DOHH2 (cell line): ENCODE measurements at regions not wholly inside any gene's neighbourhood (a gene's known extent, or its start where the extent isn't known, plus 50 kb on each side); places are given as distances from the start of the nearest gene placed in this dataset.

Experiments used
- H3F3A ChIP-seq: fragments of 200-600 bp; sonication (generic), shearing (Covaris generic); 2 replicates; pipeline ENCODE4 v1.6.0; 2016; ENCODE audit warnings: antibody characterized with exemption, mild to moderate bottlenecking; ENCODE audit not compliant: control insufficient read depth, insufficient read depth
- H3K27ac ChIP-seq: fragments of 200-600 bp; sonication (generic); 2 replicates; pipeline ENCODE4 v1.5.1; 2014; ENCODE audit warnings: low read depth, mild to moderate bottlenecking, low read length, moderate library complexity
- H3K27me3 ChIP-seq: fragments of 200-600 bp; sonication (generic); 2 replicates; pipeline ENCODE4 v1.6.1; 2014; ENCODE audit warnings: mild to moderate bottlenecking, low read length, mixed read lengths; ENCODE audit not compliant: control insufficient read depth
- H3K36me3 ChIP-seq: fragments of 200-600 bp; sonication (generic); 2 replicates; pipeline ENCODE4 v1.6.1; 2014; ENCODE audit warnings: mild to moderate bottlenecking, low read length, moderate library complexity, mixed read lengths; ENCODE audit not compliant: control insufficient read depth
- H3K4me1 ChIP-seq: fragments of 200-600 bp; sonication (generic); 2 replicates; pipeline ENCODE4 v1.6.1; 2014; ENCODE audit warnings: mild to moderate bottlenecking, low read length, mixed read lengths; ENCODE audit not compliant: control insufficient read depth
- H3K4me2 ChIP-seq: fragments of 200-600 bp; sonication (generic); 2 replicates; pipeline ENCODE4 v1.6.0; 2014; ENCODE audit warnings: mild to moderate bottlenecking, low read length, moderate library complexity
- H3K4me3 ChIP-seq: fragments of 200-600 bp; sonication (generic); 2 replicates; pipeline ENCODE4 v1.5.1; 2014; ENCODE audit warnings: mild to moderate bottlenecking, low read length, mixed read lengths
- H3K79me2 ChIP-seq: fragments of 200-600 bp; sonication (generic); 2 replicates; pipeline ENCODE4 v1.6.1; 2014; ENCODE audit warnings: mild to moderate bottlenecking, low read length, mixed read lengths; ENCODE audit not compliant: control insufficient read depth
- H3K9me2 ChIP-seq: fragments of 200-600 bp; sonication (generic); replicated peaks from 2 replicates; pipeline ENCODE4 v1.6.1; 2014; ENCODE audit warnings: mild to moderate bottlenecking, low read length, mixed read lengths; ENCODE audit not compliant: control insufficient read depth
- H3K9me3 ChIP-seq: fragments of 200-600 bp; sonication (generic); 2 replicates; pipeline ENCODE4 v1.6.1; 2014; ENCODE audit warnings: antibody characterized with exemption, low read length, mixed read lengths; ENCODE audit not compliant: control insufficient read depth, insufficient read depth
- H4K20me1 ChIP-seq: fragments of 200-600 bp; sonication (generic); 2 replicates; pipeline ENCODE4 v1.6.0; 2014; ENCODE audit warnings: low read depth, mild to moderate bottlenecking, antibody characterized with exemption, low read length, moderate library complexity; ENCODE audit not compliant: control insufficient read depth, insufficient read depth
- EZH2phosphoT487 ChIP-seq: fragments of 200-600 bp; sonication (generic); IDR thresholded peaks from 2 replicates; pipeline ENCODE4 v1.6.1; 2017; ENCODE audit warnings: borderline replicate concordance, mild to moderate bottlenecking, antibody characterized with exemption, low read length, moderate library complexity, mixed read lengths
- TF ChIP-seq, protein P1 (sequence below): fragments of 200-600 bp; sonication (generic); IDR thresholded peaks from one replicate; pipeline ENCODE4 v1.5.1; 2014; ENCODE audit warnings: antibody characterized with exemption, mild to moderate bottlenecking, low read depth, low read length; ENCODE audit not compliant: poor library complexity, severe bottlenecking

DNA sequence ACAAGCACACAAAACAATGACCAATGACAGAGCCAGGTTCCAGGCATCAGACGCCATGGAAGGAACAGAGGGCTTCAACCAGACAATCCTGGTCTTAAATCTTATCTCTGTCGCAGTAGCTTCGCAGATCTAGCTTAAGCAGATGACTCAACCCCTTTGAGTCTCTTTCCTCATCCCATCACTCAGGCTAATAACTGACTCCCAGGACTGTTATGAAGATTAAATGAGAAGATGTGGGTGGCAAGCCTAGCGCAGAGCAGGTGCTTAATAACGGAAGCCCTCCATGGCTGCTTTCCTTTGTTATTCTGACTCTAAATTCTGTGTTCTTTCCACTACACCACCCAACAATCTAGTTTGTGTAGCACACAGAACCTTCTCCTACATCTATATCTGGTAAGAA lies 110.9 kb downstream of the SLC24A2 start:
- no peaks in the 10 kb centered on the region for H3K27me3 ChIP-seq
- H3K4me1 ChIP-seq, result no peaks in the 10 kb centered on the region
- no peak overlapping the region for H3K27ac ChIP-seq
- no peak overlapping the region for H3K4me3 ChIP-seq
- no peaks in the 10 kb centered on the region for H3K9me3 ChIP-seq
- no peaks in the 10 kb centered on the region for H3K9me2 ChIP-seq
- H3K36me3 ChIP-seq, result no peaks in the 10 kb centered on the region
- H3K4me2 ChIP-seq, result no peak overlapping the region
- H3F3A ChIP-seq, result no peaks in the 10 kb centered on the region
- TF ChIP-seq, protein P1, sequence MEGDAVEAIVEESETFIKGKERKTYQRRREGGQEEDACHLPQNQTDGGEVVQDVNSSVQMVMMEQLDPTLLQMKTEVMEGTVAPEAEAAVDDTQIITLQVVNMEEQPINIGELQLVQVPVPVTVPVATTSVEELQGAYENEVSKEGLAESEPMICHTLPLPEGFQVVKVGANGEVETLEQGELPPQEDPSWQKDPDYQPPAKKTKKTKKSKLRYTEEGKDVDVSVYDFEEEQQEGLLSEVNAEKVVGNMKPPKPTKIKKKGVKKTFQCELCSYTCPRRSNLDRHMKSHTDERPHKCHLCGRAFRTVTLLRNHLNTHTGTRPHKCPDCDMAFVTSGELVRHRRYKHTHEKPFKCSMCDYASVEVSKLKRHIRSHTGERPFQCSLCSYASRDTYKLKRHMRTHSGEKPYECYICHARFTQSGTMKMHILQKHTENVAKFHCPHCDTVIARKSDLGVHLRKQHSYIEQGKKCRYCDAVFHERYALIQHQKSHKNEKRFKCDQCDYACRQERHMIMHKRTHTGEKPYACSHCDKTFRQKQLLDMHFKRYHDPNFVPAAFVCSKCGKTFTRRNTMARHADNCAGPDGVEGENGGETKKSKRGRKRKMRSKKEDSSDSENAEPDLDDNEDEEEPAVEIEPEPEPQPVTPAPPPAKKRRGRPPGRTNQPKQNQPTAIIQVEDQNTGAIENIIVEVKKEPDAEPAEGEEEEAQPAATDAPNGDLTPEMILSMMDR, result no peak
- TF ChIP-seq EZH2phosphoT487, result no peak
- H4K20me1 ChIP-seq, result no peaks in the 10 kb centered on the region
- no peaks in the 10 kb centered on the region for H3K79me2 ChIP-seq

DNA sequence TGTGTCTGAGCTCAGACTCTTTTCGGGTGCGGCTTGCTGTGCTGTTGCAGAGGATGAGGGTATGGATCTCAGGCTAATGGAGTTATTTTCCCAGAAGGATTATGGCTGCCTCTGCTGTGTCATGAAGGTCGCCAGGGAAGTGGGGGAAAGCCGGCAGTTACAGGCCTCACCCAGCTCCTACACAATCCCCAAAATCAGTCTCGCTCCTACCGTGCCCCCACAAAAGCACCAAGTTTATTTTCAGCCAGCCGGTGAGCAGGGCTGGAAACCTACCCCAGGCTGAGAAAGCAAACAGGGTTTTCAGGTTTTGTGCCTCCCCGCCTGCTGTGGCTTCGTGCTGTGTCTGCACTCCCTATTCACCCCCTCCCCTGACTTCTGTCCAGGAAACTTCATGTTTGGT lies 113.3 kb downstream of the SLC24A2 start:
- no peaks in the 10 kb centered on the region for H3K79me2 ChIP-seq
- H3K27ac ChIP-seq, result no peak overlapping the region
- H3F3A ChIP-seq, result no peaks in the 10 kb centered on the region
- no peaks in the 10 kb centered on the region for H3K4me1 ChIP-seq
- H3K4me2 ChIP-seq, result no peak overlapping the region
- no peak overlapping the region for H3K4me3 ChIP-seq
- no peaks in the 10 kb centered on the region for H3K27me3 ChIP-seq
- H3K9me3 ChIP-seq, result no peaks in the 10 kb centered on the region
- no peaks in the 10 kb centered on the region for H4K20me1 ChIP-seq
- H3K9me2 ChIP-seq, result no peaks in the 10 kb centered on the region
- TF ChIP-seq EZH2phosphoT487, result no peak
- TF ChIP-seq, protein P1, result no peak
- no peaks in the 10 kb centered on the region for H3K36me3 ChIP-seq

DNA sequence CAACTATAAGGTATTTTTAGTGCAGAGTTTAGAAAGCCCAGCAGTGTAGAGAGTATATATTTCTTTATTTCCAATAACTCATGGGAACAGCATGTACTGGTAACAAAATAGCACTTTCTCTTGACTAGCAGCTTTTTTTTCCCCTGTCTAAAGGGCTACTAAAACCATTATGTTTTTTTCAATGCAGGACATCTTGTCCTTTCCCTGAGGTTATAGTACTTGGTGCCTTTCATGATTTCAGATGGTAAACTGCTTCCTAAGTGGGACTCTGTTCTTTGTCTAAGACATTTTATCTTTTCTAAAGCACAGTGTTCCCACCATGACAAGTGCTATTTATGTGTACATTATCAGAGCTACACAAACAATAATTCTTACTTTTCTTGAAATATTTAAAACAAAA lies 122.3 kb downstream of the SLC24A2 start:
- H4K20me1 ChIP-seq, result no peaks in the 10 kb centered on the region
- no peaks in the 10 kb centered on the region for H3F3A ChIP-seq
- no peak overlapping the region for H3K4me3 ChIP-seq
- H3K36me3 ChIP-seq, result no peaks in the 10 kb centered on the region
- no peaks in the 10 kb centered on the region for H3K9me2 ChIP-seq
- TF ChIP-seq EZH2phosphoT487, result no peak
- TF ChIP-seq, protein P1, result no peak
- H3K27ac ChIP-seq, result no peak overlapping the region
- H3K9me3 ChIP-seq, result no peaks in the 10 kb centered on the region
- H3K4me2 ChIP-seq, result no peak overlapping the region
- no peaks in the 10 kb centered on the region; the same call in 1 of the 2 replicates for H3K27me3 ChIP-seq
- H3K79me2 ChIP-seq, result no peaks in the 10 kb centered on the region
- H3K4me1 ChIP-seq, result no peaks in the 10 kb centered on the region
